GM21360 (cell line): ENCODE measurements at regions not wholly inside any gene's neighbourhood (a gene's known extent, or its start where the extent isn't known, plus 50 kb on each side); places are given as distances from the start of the nearest gene placed in this dataset.

Source experiments
- ATAC-seq: cut with Tn5 transposase; IDR thresholded peaks from one replicate; pipeline ENCODE4 v1.9.1; 2021; ENCODE audit warnings: mild to moderate bottlenecking, moderate library complexity; ENCODE audit not compliant: unreplicated experiment

GRCh38 chr17:77391668-77392375, 251.1 kb downstream of the SEC14L1 start:
- no peak for ATAC-seq

GRCh38 chr17:77392376-77393273, 251.9 kb downstream of the SEC14L1 start:
- ATAC-seq, result no peak

GRCh38 chr17:77393274-77393600, 252.5 kb downstream of the SEC14L1 start:
- ATAC-seq, result no peak

- ATAC-seq, result no peak
Observed at GRCh38 chr17:77393867-77394539, 253.2 kb downstream of the SEC14L1 start.

- ATAC-seq, result no peak
Observed at GRCh38 chr17:77394540-77395295, 253.9 kb downstream of the SEC14L1 start.

- no peak for ATAC-seq
Observed at GRCh38 chr17:77395501-77396048, 254.8 kb downstream of the SEC14L1 start.

GRCh38 chr17:77396610-77397009, 255.8 kb downstream of the SEC14L1 start:
- ATAC-seq, result no peak

GRCh38 chr17:77398274-77398673, 257.5 kb downstream of the SEC14L1 start:
- no peak for ATAC-seq

GRCh38 chr17:77399319-77399957, 258.7 kb downstream of the SEC14L1 start:
- no peak for ATAC-seq

GRCh38 chr17:77400445-77400870, 259.7 kb downstream of the SEC14L1 start:
- no peak for ATAC-seq

GRCh38 chr17:77402159-77402731, 261.5 kb downstream of the SEC14L1 start:
- no peak for ATAC-seq

- no peak for ATAC-seq
Observed at GRCh38 chr17:77403854-77404253, 263.1 kb downstream of the SEC14L1 start.

- peak; percentile 43 for ATAC-seq
Observed at GRCh38 chr17:77404812-77405581, 264.2 kb downstream of the SEC14L1 start.

GRCh38 chr17:77405867-77406732, 265.3 kb downstream of the SEC14L1 start:
- ATAC-seq, result no peak

GRCh38 chr17:77407321-77408277, 266.8 kb downstream of the SEC14L1 start:
- ATAC-seq, result no peak

GRCh38 chr17:77408284-77408683, 267.5 kb downstream of the SEC14L1 start:
- ATAC-seq, result no peak
